SK-N-SH (cell line): ENCODE measurements at regions not wholly inside any gene's neighbourhood (a gene's known extent, or its start where the extent isn't known, plus 50 kb on each side); places are given as distances from the start of the nearest gene placed in this dataset.

Experiments used
- CTCF ChIA-PET: fragments of 300-600, 350-600 bp; formaldehyde crosslinking; extraction: SDS; loops from one replicate; lab custom pipeline; 2021; lab: Yijun Ruan, JAX
- POLR2A ChIA-PET: fragments of 350-600 bp; sonication (Branson Sonifier 250); formaldehyde crosslinking; extraction: SDS; loops from one replicate; lab custom pipeline; 2020; ENCODE audit warnings: antibody characterized with exemption, inconsistent platforms; lab: Yijun Ruan, JAX
- DNase-seq: peaks from one replicate; pipeline ENCODE4 v3.0.0; 2012
- H2AFZ ChIP-seq: fragments of 200-600 bp; sonication (generic); 2 replicates; pipeline ENCODE4 v1.8.1; 2016; ENCODE audit warnings: antibody characterized with exemption, mild to moderate bottlenecking, low read depth
- H3F3A ChIP-seq: fragments of 200-600 bp; sonication (generic); replicated peaks from 2 replicates; pipeline ENCODE3; 2016; ENCODE audit warnings: antibody characterized with exemption, mild to moderate bottlenecking; ENCODE audit not compliant: insufficient read depth
- H3K27ac ChIP-seq, 2 experiments: fragments of 200-500 bp in 1 of 2; fragments of 200-600 bp in 1 of 2; sonication (Bioruptor generic) in 1 of 2; sonication (generic), shearing (Covaris generic) in 1 of 2; 2 replicates each; pipeline versions ENCODE4 v1.5.1 to v1.6.1; 2014 to 2016; ENCODE audit warnings: low read depth in 2 of 2, inconsistent platforms in 1 of 2, low read length in 1 of 2, mild to moderate bottlenecking in 1 of 2, mixed read lengths in 1 of 2
- H3K27me3 ChIP-seq: fragments of 200-600 bp; sonication (generic), shearing (Covaris generic); 2 replicates; pipeline ENCODE4 v1.6.1; 2016; ENCODE audit warnings: mixed run types; ENCODE audit not compliant: insufficient read depth
- H3K36me3 ChIP-seq, 2 experiments: fragments of 200-500 bp in 1 of 2; fragments of 200-600 bp in 1 of 2; sonication (Bioruptor generic) in 1 of 2; sonication (generic) in 1 of 2; replicated peaks in 1 of 2; 2 replicates each; pipeline versions ENCODE3 to v1.5.1; 2014 to 2016; ENCODE audit warnings: low read length in 1 of 2, mild to moderate bottlenecking in 1 of 2; ENCODE audit not compliant: insufficient read depth in 2 of 2, control insufficient read depth in 1 of 2
- H3K4me1 ChIP-seq, 2 experiments: fragments of 200-500 bp in 1 of 2; fragments of 200-600 bp in 1 of 2; sonication (Bioruptor generic) in 1 of 2; sonication (generic), shearing (Covaris generic) in 1 of 2; 2 replicates each; pipeline versions ENCODE4 v1.5.1 to v1.6.1; 2014 to 2016; ENCODE audit warnings: low read depth in 1 of 2, low read length in 1 of 2, mixed run types in 1 of 2; ENCODE audit not compliant: insufficient read depth in 2 of 2, control insufficient read depth in 1 of 2
- H3K4me2 ChIP-seq: fragments of 200-600 bp; sonication (generic), shearing (Covaris generic); 2 replicates; pipeline ENCODE4 v1.6.1; 2017; ENCODE audit warnings: mixed run types
- H3K4me3 ChIP-seq, 2 experiments: fragments of 200-500 bp in 1 of 2; fragments of 200-600 bp in 1 of 2; sonication (Bioruptor generic) in 1 of 2; sonication (generic), shearing (Covaris generic) in 1 of 2; 2 replicates each; pipeline versions ENCODE4 v1.5.1 to v1.8.1; 2014 to 2016; ENCODE audit warnings: low read depth in 2 of 2, inconsistent platforms in 1 of 2, low read length in 1 of 2, mild to moderate bottlenecking in 1 of 2, mixed read lengths in 1 of 2, moderate library complexity in 1 of 2
- H3K79me2 ChIP-seq: fragments of 200-600 bp; sonication (generic); 2 replicates; pipeline ENCODE4 v1.8.1; 2017; ENCODE audit warnings: mild to moderate bottlenecking; ENCODE audit not compliant: insufficient read depth
- H3K9ac ChIP-seq: fragments of 200-600 bp; sonication (generic); 2 replicates; pipeline ENCODE4 v1.6.1; 2017; ENCODE audit warnings: mixed run types
- H3K9me2 ChIP-seq: fragments of 200-600 bp; sonication (generic); 2 replicates; pipeline ENCODE4 v1.6.1; 2017; ENCODE audit warnings: mixed run types
- H3K9me3 ChIP-seq: fragments of 200-600 bp; sonication (generic); 2 replicates; pipeline ENCODE4 v1.6.1; 2017; ENCODE audit warnings: mixed run types, mild to moderate bottlenecking, moderate library complexity
- H4K20me1 ChIP-seq: fragments of 200-600 bp; sonication (generic); 2 replicates; pipeline ENCODE4 v1.6.1; 2017; ENCODE audit warnings: mild to moderate bottlenecking, mixed run types; ENCODE audit not compliant: insufficient read depth
- ELF1 ChIP-seq: IDR thresholded peaks from 2 replicates; pipeline ENCODE4 v1.4.0; 2012
- EP300 ChIP-seq, 2 experiments: IDR thresholded peaks; 2 replicates each; pipeline versions ENCODE4 v1.4.0 to v1.6.1; 2012; ENCODE audit warnings: borderline replicate concordance in 1 of 2, low read depth in 1 of 2, low read length in 1 of 2
- EZH2phosphoT487 ChIP-seq: fragments of 200-600 bp; sonication (generic); IDR thresholded peaks from 2 replicates; pipeline ENCODE4 v1.6.1; 2017; ENCODE audit warnings: low read depth, mixed run types, mild to moderate bottlenecking, antibody characterized with exemption, moderate library complexity, borderline replicate concordance
- FOXJ3 ChIP-seq: sonication (generic); formaldehyde crosslinking; IDR thresholded peaks from 2 replicates; pipeline ENCODE4 v1.5.1; 2020; ENCODE audit warnings: mild to moderate bottlenecking, missing genetic modification reagents
- GATA2 ChIP-seq: sonication (generic); formaldehyde crosslinking; IDR thresholded peaks from 2 replicates; pipeline ENCODE4 v1.5.0; 2020; ENCODE audit warnings: mild to moderate bottlenecking, missing genetic modification reagents
- MEF2A ChIP-seq: IDR thresholded peaks from 2 replicates; pipeline ENCODE4 v1.4.0; 2012; ENCODE audit warnings: low read depth, borderline replicate concordance
- NRF1 ChIP-seq: IDR thresholded peaks from 2 replicates; pipeline ENCODE4 v1.6.1; 2012; ENCODE audit warnings: low read depth, mild to moderate bottlenecking, low read length
- REST ChIP-seq: IDR thresholded peaks from 2 replicates; pipeline ENCODE4 v1.6.1; 2012; ENCODE audit warnings: mild to moderate bottlenecking, low read depth, low read length, moderate library complexity
- SIN3A ChIP-seq: IDR thresholded peaks from 2 replicates; pipeline ENCODE4 v1.6.1; 2012; ENCODE audit warnings: low read depth, mild to moderate bottlenecking, low read length, moderate library complexity, borderline replicate concordance
- USF1 ChIP-seq: IDR thresholded peaks from 2 replicates; pipeline ENCODE4 v1.4.0; 2012; ENCODE audit warnings: low read depth, borderline replicate concordance
- WGBS: methylation state at CpG from one replicate; pipeline ENCODE4 v1.1.6; 2017; ENCODE audit warnings: low lambda C conversion rate; 5-methylcytosine and 5-hydroxymethylcytosine counted together
- small RNA-seq, 7 experiments: library from RNA; depleted of rRNA; stranded (forward); fragments of <200 nt; gene quantifications; one replicate each; pipeline ENCODE3, GENCODE V24; 2012

- Histone ChIP-seq H3K4me2 (no peak overlapping the region), H3K4me1 (no peaks in the 10 kb centered on the region), H2AFZ (no peak overlapping the region), H4K20me1 (no peaks in the 10 kb centered on the region), H3K9me3 (no peaks in the 10 kb centered on the region), H3K4me3 (no peak overlapping the region), H3K36me3 (no peaks in the 10 kb centered on the region), H3K27me3 (no peaks in the 10 kb centered on the region), H3K9ac (no peak overlapping the region), H3K9me2 (no peaks in the 10 kb centered on the region), H3K79me2 (no peaks in the 10 kb centered on the region), H3F3A (no peaks in the 10 kb centered on the region), H3K27ac (no peak overlapping the region)
- DNase-seq, result no peak
- POLR2A ChIA-PET, result no interaction called here
- 71% methylated on average over 7 of the region's 7 CpGs for WGBS
- CTCF ChIA-PET, result interaction anchor here (1.5 kb wide), 1 partner anchor 10 kb away, joined by 5 read pairs; no protein-coding TSS in a partner anchor
- TF ChIP-seq EP300 (IDR thresholded peaks at IDR 0.05; ENCODE audit: borderline replicate concordance in 1 of 2, low read depth in 1 of 2, low read length in 1 of 2) (no peak), SIN3A (no peak), FOXJ3 (CRISPR knock-in tag) (no peak), EZH2phosphoT487 (no peak), USF1 (no peak), NRF1 (no peak), REST (no peak), ELF1 (no peak), GATA2 (CRISPR knock-in tag) (no peak), MEF2A (no peak)
These were observed 50.0 kb upstream of the ZNF280D start for GRCh38 chr15:56783156-56783856.

Small RNA genes in the stretch of these regions (small RNA-seq; reads per million reads assigned to genes)
- gene AC090517.1 (0 reads per million in 7 experiments), gene AC090517.3 (0 reads per million in 7 experiments)
